Kidney epithelial cell (primary cell): ENCODE measurements at regions not wholly inside any gene's neighbourhood (a gene's known extent, or its start where the extent isn't known, plus 50 kb on each side); places are given as distances from the start of the nearest gene placed in this dataset.

ENCODE experiments used
- DNase-seq: peaks from one replicate; pipeline ENCODE4 v3.0.0-alpha.2; 2010; ENCODE audit warnings: low read depth
- H3K27me3 ChIP-seq: 2 replicates; pipeline ENCODE4 v1.6.0; 2011; ENCODE audit warnings: low read length; ENCODE audit not compliant: control insufficient read depth, insufficient read depth
- H3K36me3 ChIP-seq: 2 replicates; pipeline ENCODE4 v1.5.1; 2011; ENCODE audit warnings: low read length; ENCODE audit not compliant: control insufficient read depth, insufficient read depth
- H3K4me3 ChIP-seq: 2 replicates; pipeline ENCODE4 v1.5.1; 2011; ENCODE audit warnings: low read depth, mild to moderate bottlenecking, control low read depth, low read length
- CTCF ChIP-seq: IDR thresholded peaks from 2 replicates; pipeline ENCODE4 v1.5.1; 2011; ENCODE audit warnings: mild to moderate bottlenecking, moderate library complexity, low read length, control low read depth, inconsistent platforms; ENCODE audit not compliant: insufficient read depth, poor library complexity, severe bottlenecking

DNA sequence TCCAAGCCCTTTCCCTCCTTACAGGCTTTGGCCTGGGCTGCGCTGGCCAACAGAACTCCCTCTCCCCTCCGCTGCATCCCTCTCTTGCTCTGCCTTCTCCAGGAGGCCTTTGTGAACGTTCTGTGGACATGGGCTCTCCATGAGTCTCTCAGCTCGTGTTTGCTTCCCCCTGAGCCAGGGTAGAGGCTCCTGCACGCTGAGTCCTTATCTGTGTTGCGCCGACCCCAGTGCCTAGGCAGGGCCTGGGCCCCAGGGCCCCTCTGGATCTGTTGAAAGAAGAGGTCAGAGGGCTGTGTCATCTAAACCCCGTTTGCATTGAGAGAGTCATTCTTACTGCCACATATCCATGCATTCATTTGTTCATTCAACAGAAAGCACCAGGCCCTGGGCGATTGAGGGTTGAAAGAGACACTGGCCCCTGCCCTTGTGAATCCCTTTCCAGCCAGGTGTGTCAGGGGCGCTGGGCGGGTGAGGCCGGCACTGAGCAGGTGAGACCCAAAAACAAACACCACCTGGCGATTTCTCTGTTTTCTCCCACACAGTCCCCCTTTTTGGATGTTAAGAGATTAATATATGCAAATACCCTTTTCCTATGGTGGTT is 111.2 kb upstream of the IER5L start:
- Histone ChIP-seq H3K27me3 (no peaks in the 10 kb centered on the region), H3K4me3 (no peak overlapping the region), H3K36me3 (no peaks in the 10 kb centered on the region)
- no peak for DNase-seq
- TF ChIP-seq CTCF, result no peak

DNA sequence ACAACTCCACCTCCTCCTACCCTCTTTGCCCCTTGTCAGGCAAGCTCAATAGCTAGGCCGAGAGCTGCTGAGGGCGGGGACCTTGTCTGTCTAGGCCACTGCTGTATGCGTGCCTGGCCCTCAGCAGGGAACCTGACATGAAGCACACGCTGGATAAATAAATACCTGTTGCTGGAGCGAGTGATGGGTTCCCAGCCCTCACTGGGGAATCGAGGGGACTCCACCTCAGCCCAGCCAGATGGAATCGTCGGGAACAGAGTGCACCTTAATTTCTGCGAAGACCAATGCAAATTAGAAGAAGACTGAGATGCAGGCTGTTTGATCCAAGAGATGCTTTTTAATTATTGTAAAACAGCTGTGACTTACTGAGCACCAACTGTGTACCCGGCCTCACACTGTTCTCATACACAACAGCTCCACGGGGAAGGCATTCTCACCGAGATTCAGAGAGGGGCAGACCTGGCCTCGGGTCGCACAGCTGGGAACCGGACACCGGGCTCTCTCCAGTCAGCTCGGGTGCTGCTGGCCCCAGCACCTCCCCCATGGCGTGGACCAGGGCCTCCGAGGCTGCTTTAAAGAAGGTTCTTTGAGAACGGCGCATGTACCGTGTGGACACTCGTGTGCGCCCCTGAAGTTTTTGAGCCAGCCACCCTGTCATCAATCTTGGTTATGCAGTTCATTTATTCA is 109.7 kb upstream of the IER5L start:
- no peaks in the 10 kb centered on the region for H3K27me3 ChIP-seq
- TF ChIP-seq CTCF, result no peak
- no peak overlapping the region for H3K4me3 ChIP-seq
- no peak for DNase-seq
- no peaks in the 10 kb centered on the region for H3K36me3 ChIP-seq

DNA sequence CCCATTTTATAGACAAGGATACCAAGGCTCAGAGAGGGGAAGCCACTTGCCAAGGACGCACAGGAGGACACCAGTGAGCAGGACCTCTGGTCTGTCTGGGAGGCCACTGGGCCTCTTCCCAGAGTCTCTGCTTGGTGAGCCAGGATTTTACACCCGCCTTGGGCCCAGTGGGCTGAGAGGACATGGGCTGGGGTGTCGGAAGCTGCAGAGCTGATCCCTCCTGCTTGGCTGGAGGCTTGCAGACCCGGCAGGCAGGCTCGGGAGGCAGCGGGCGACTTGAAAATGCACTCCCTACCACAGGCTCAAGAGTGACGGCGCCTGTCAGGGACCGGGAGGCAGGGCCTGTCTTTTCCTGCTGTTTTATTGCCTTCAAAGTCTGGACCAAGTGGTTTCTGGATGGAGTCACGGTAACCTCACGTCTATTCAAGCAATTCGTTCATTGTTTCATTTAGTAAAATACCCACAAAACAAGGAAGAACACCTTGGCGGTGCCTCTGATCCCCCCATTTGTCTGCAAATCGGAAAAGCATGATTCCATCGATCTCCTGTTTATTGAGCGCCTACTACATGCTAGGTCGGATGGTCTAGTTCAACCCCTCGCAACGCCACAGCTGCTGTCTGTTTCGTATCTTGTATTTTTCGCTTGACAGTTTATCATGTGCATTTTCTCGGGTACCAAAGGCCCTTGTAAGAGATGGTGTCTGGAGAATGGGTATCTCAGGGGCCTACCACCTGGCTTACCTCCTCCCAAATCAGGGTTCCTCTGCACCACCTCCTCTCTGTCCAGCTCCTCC is 108.1 kb upstream of the IER5L start:
- no peak for TF ChIP-seq CTCF
- Histone ChIP-seq H3K27me3 (no peaks in the 10 kb centered on the region), H3K36me3 (no peaks in the 10 kb centered on the region), H3K4me3 (no peak overlapping the region)
- DNase-seq, result no peak

GRCh38 chr9:129285382-129285781 is 107.3 kb upstream of the IER5L start:
- no peak overlapping the region for H3K4me3 ChIP-seq
- no peaks in the 10 kb centered on the region for H3K36me3 ChIP-seq
- no peak for TF ChIP-seq CTCF
- no peak for DNase-seq
- H3K27me3 ChIP-seq, result no peaks in the 10 kb centered on the region

GRCh38 chr9:129284607-129285291 is 106.7 kb upstream of the IER5L start:
- no peaks in the 10 kb centered on the region for H3K36me3 ChIP-seq
- TF ChIP-seq CTCF, result no peak
- no peaks in the 10 kb centered on the region for H3K27me3 ChIP-seq
- no peak for DNase-seq
- H3K4me3 ChIP-seq, result no peak overlapping the region
